CD14-positive monocyte (primary cell): ENCODE measurements at regions not wholly inside any gene's neighbourhood (a gene's known extent, or its start where the extent isn't known, plus 50 kb on each side); places are given as distances from the start of the nearest gene placed in this dataset.

Experiments used
- DNase-seq, 3 donors: peaks; one replicate each; pipeline ENCODE4 v3.0.0-alpha.2; 2011 to 2022
- H2AFZ ChIP-seq: 2 replicates; pipeline ENCODE4 v1.6.0; 2012; ENCODE audit warnings: mild to moderate bottlenecking, low read depth, low read length, inconsistent platforms; ENCODE audit not compliant: insufficient read depth, poor library complexity, severe bottlenecking
- H3K27ac ChIP-seq, 2 donors: 1 replicate in 1 of 2; 2 replicates in 1 of 2; pipeline ENCODE4 v1.5.1; 2012 to 2013; ENCODE audit warnings: low read length in 2 of 2, control low read depth in 1 of 2, inconsistent platforms in 1 of 2, low read depth in 1 of 2, mild to moderate bottlenecking in 1 of 2
- H3K27me3 ChIP-seq, 2 donors: one replicate each; pipeline versions ENCODE4 v1.6.0 to v1.6.1; 2011 to 2013; ENCODE audit warnings: low read length in 2 of 2; ENCODE audit not compliant: control insufficient read depth in 2 of 2, insufficient read depth in 2 of 2
- H3K36me3 ChIP-seq, 2 donors: replicated peaks in 1 of 2; 1 replicate in 1 of 2; 2 replicates in 1 of 2; pipeline versions ENCODE4 v1.5.1 to v1.6.1; 2012 to 2013; ENCODE audit warnings: low read length in 2 of 2, control low read depth in 1 of 2, inconsistent platforms in 1 of 2, mild to moderate bottlenecking in 1 of 2; ENCODE audit not compliant: insufficient read depth in 2 of 2, control insufficient read depth in 1 of 2
- H3K4me1 ChIP-seq, 2 donors: 1 replicate in 1 of 2; 2 replicates in 1 of 2; pipeline versions ENCODE4 v1.5.1 to v1.6.1; 2012 to 2013; ENCODE audit warnings: low read length in 2 of 2, control low read depth in 1 of 2, inconsistent platforms in 1 of 2, mild to moderate bottlenecking in 1 of 2, moderate library complexity in 1 of 2; ENCODE audit not compliant: insufficient read depth in 2 of 2, control insufficient read depth in 1 of 2
- H3K4me2 ChIP-seq: replicated peaks from 2 replicates; pipeline ENCODE3; 2012; ENCODE audit warnings: low read length, moderate library complexity, mild to moderate bottlenecking; ENCODE audit not compliant: poor library complexity, severe bottlenecking; ENCODE audit errors: extremely low read depth
- H3K4me3 ChIP-seq, 3 experiments: fragments of 200-600 bp in 1 of 3; sonication (generic) in 1 of 3; replicated peaks in 1 of 3; 1 replicate in 2 of 3; 2 replicates in 1 of 3; pipeline ENCODE4 v1.5.1; 2011 to 2013; ENCODE audit warnings: low read length in 3 of 3, mild to moderate bottlenecking in 3 of 3, control low read depth in 2 of 3, low read depth in 2 of 3, inconsistent platforms in 1 of 3, moderate library complexity in 1 of 3
- H3K79me2 ChIP-seq: 2 replicates; pipeline ENCODE4 v1.6.0; 2012; ENCODE audit warnings: mild to moderate bottlenecking, control low read depth, inconsistent platforms, low read length, moderate library complexity; ENCODE audit not compliant: insufficient read depth
- H3K9ac ChIP-seq: 2 replicates; pipeline ENCODE4 v1.6.0; 2017; ENCODE audit warnings: low read length, mild to moderate bottlenecking; ENCODE audit not compliant: insufficient read depth, poor library complexity, severe bottlenecking
- H3K9me3 ChIP-seq, 2 donors: replicated peaks in 1 of 2; 1 replicate in 1 of 2; 2 replicates in 1 of 2; pipeline versions ENCODE4 v1.5.1 to v1.6.1; 2012 to 2013; ENCODE audit warnings: low read length in 2 of 2, control low read depth in 1 of 2; ENCODE audit not compliant: control insufficient read depth in 1 of 2, insufficient read depth in 1 of 2
- H4K20me1 ChIP-seq: 2 replicates; pipeline ENCODE4 v1.6.0; 2012; ENCODE audit warnings: mild to moderate bottlenecking, low read length, control low read depth, moderate library complexity; ENCODE audit not compliant: insufficient read depth
- H3K27ac Mint-ChIP-seq, 7 donors: one replicate each; pipeline ENCODE4 v1.8.0; 2020; ENCODE audit warnings: mild to moderate bottlenecking in 7 of 7, mixed read lengths in 7 of 7, moderate library complexity in 6 of 7, inconsistent platforms in 2 of 7
- H3K27me3 Mint-ChIP-seq, 3 donors: one replicate each; pipeline ENCODE4 v1.8.0; 2021 to 2022; ENCODE audit warnings: low read depth in 3 of 3, mild to moderate bottlenecking in 3 of 3, mixed read lengths in 3 of 3, moderate library complexity in 3 of 3, inconsistent platforms in 1 of 3
- H3K36me3 Mint-ChIP-seq, 2 donors: one replicate each; pipeline ENCODE4 v1.8.0; 2020; ENCODE audit warnings: mixed read lengths in 2 of 2, inconsistent platforms in 1 of 2, mild to moderate bottlenecking in 1 of 2
- H3K4me1 Mint-ChIP-seq: one replicate; pipeline ENCODE4 v1.8.0; 2020; ENCODE audit warnings: mild to moderate bottlenecking, mixed read lengths
- H3K4me3 Mint-ChIP-seq, 2 donors: one replicate each; pipeline ENCODE4 v1.8.0; 2020; ENCODE audit warnings: mild to moderate bottlenecking in 2 of 2, mixed read lengths in 2 of 2, moderate library complexity in 1 of 2
- H3K9me3 Mint-ChIP-seq, 7 donors: one replicate each; pipeline ENCODE4 v1.8.0; 2020 to 2022; ENCODE audit warnings: mixed read lengths in 7 of 7, mild to moderate bottlenecking in 6 of 7, moderate library complexity in 6 of 7, inconsistent platforms in 2 of 7
- CTCF ChIP-seq: fragments of 200-600 bp; IDR thresholded peaks from one replicate; pipeline ENCODE4 v1.8.0; 2022; ENCODE audit warnings: antibody characterized with exemption, mild to moderate bottlenecking
- WGBS: methylation state at CpG from one replicate; pipeline ENCODE4 v1.1.5; 2013; ENCODE audit warnings: missing lambda C conversion rate; ENCODE audit not compliant: insufficient coverage; 5-methylcytosine and 5-hydroxymethylcytosine counted together
- intact Hi-C, 2 donors: fragments of 100-400 bp; cut with micrococcal nuclease; formaldehyde crosslinking; loops; one replicate each; pipeline versions ENCODE4 v1.15.0 to v1.15.1; 2023

- H3K9ac ChIP-seq: no peak overlapping the region
- 67% methylated on average over 2 of the region's 4 CpGs for WGBS
- no peaks in the 10 kb centered on the region for H3K4me1 ChIP-seq
- H2AFZ ChIP-seq: no peak overlapping the region
- DNase-seq: no peak
- Mint-ChIP-seq H3K27ac (no peak overlapping the region), H3K4me1 (no peaks in the 10 kb centered on the region), H3K4me3 (no peak overlapping the region), H3K36me3 (no peaks in the 10 kb centered on the region), H3K9me3 (peaks cover 0 to 5% (median 0%) of the 10 kb centered on the region in 7 donors), H3K27me3 (no peaks in the 10 kb centered on the region)
- no peaks in the 10 kb centered on the region for H3K79me2 ChIP-seq
- H3K27me3 ChIP-seq: no peaks in the 10 kb centered on the region
- H3K27ac ChIP-seq: no peak overlapping the region
- no peak for TF ChIP-seq CTCF
- no peaks in the 10 kb centered on the region for H4K20me1 ChIP-seq
- intact Hi-C loops: no loop called here
- peaks cover 0 to 4% of the 10 kb centered on the region in 2 donors for H3K9me3 ChIP-seq
- no peak overlapping the region for H3K4me3 ChIP-seq
- H3K4me2 ChIP-seq: no peak overlapping the region
- no peaks in the 10 kb centered on the region for H3K36me3 ChIP-seq
These were observed 284.3 kb downstream of the CXXC4 start for GRCh38 chr4:104210420-104210819.

GRCh38 chr4:104206784-104207183 lies 287.9 kb downstream of the CXXC4 start:
- WGBS: no CpG with 5 or more reads among the region's 1 CpG
- DNase-seq: no peak
- TF ChIP-seq CTCF: no peak
- Histone ChIP-seq H4K20me1 (no peaks in the 10 kb centered on the region), H3K9ac (no peak overlapping the region), H3K9me3 (peaks cover 0 to 5% of the 10 kb centered on the region in 2 donors), H2AFZ (no peak overlapping the region), H3K79me2 (no peaks in the 10 kb centered on the region), H3K4me2 (no peak overlapping the region), H3K27ac (no peak overlapping the region), H3K27me3 (no peaks in the 10 kb centered on the region), H3K4me3 (no peak overlapping the region), H3K36me3 (no peaks in the 10 kb centered on the region), H3K4me1 (no peaks in the 10 kb centered on the region)
- H3K4me1 Mint-ChIP-seq: no peaks in the 10 kb centered on the region
- H3K27ac Mint-ChIP-seq: no peak overlapping the region
- intact Hi-C loops: no loop called here
- H3K27me3 Mint-ChIP-seq: no peaks in the 10 kb centered on the region
- peaks cover 2 to 13% (median 8%) of the 10 kb centered on the region in 7 donors for H3K9me3 Mint-ChIP-seq
- no peaks in the 10 kb centered on the region for H3K36me3 Mint-ChIP-seq
- no peak overlapping the region for H3K4me3 Mint-ChIP-seq
